DND-41 (cell line): ENCODE measurements at regions not wholly inside any gene's neighbourhood (a gene's known extent, or its start where the extent isn't known, plus 50 kb on each side); places are given as distances from the start of the nearest gene placed in this dataset.

Experiments used
- ATAC-seq: fragments of 200-7000 bp; cut with Tn5 transposase; 3 replicates; pipeline ENCODE4 v1.9.1; 2021; ENCODE audit warnings: low read depth; ENCODE audit not compliant: insufficient read depth
- DNase-seq: peaks from one replicate; pipeline ENCODE4 v3.0.0-alpha.2; 2020
- H2AFZ ChIP-seq: 2 replicates; pipeline ENCODE4 v1.6.0; 2012; ENCODE audit warnings: low read depth, low read length
- H3K27ac ChIP-seq: 2 replicates; pipeline ENCODE4 v1.5.1; 2012; ENCODE audit warnings: low read length, inconsistent platforms
- H3K27me3 ChIP-seq: fragments of 200-600 bp; sonication (generic); 2 replicates; pipeline ENCODE4 v1.6.0; 2012; ENCODE audit warnings: low read length, mild to moderate bottlenecking, inconsistent platforms; ENCODE audit not compliant: insufficient read depth, poor library complexity
- H3K36me3 ChIP-seq: 2 replicates; pipeline ENCODE4 v1.5.1; 2012; ENCODE audit warnings: low read length, inconsistent platforms; ENCODE audit not compliant: insufficient read depth
- H3K4me1 ChIP-seq: 2 replicates; pipeline ENCODE4 v1.5.1; 2012; ENCODE audit warnings: mild to moderate bottlenecking, low read length; ENCODE audit not compliant: insufficient read depth
- H3K4me2 ChIP-seq: 2 replicates; pipeline ENCODE4 v1.6.0; 2012; ENCODE audit warnings: mild to moderate bottlenecking, moderate library complexity, low read length, inconsistent platforms; ENCODE audit not compliant: insufficient read depth
- H3K4me3 ChIP-seq, 2 experiments: fragments of 200-600 bp in 1 of 2; shearing (Covaris generic) in 1 of 2; 2 replicates each; pipeline ENCODE4 v1.5.1; 2012 to 2016; ENCODE audit warnings: inconsistent platforms in 2 of 2, low read length in 2 of 2, mild to moderate bottlenecking in 2 of 2, low read depth in 1 of 2, moderate library complexity in 1 of 2
- H3K79me2 ChIP-seq: 2 replicates; pipeline ENCODE4 v1.6.0; 2012; ENCODE audit warnings: low read length, inconsistent platforms; ENCODE audit not compliant: insufficient read depth
- H3K9ac ChIP-seq: 2 replicates; pipeline ENCODE4 v1.6.0; 2012; ENCODE audit warnings: low read depth, mild to moderate bottlenecking, inconsistent platforms, low read length, moderate library complexity
- H3K9me3 ChIP-seq: 2 replicates; pipeline ENCODE4 v1.5.1; 2012; ENCODE audit warnings: low read length, moderate library complexity, mild to moderate bottlenecking, inconsistent platforms; ENCODE audit not compliant: insufficient read depth, severe bottlenecking
- H4K20me1 ChIP-seq: 2 replicates; pipeline ENCODE4 v1.6.0; 2012; ENCODE audit warnings: low read length; ENCODE audit not compliant: insufficient read depth
- EZH2 ChIP-seq: IDR thresholded peaks from 3 replicates; pipeline ENCODE4 v1.6.1; 2012; ENCODE audit warnings: borderline replicate concordance, low read depth, mild to moderate bottlenecking, moderate library complexity, low read length, inconsistent platforms; ENCODE audit not compliant: severe bottlenecking
- TF ChIP-seq, protein P1 (sequence below): IDR thresholded peaks from 2 replicates; pipeline ENCODE4 v1.5.1; 2012; ENCODE audit warnings: borderline replicate concordance, low read length, moderate library complexity, mild to moderate bottlenecking; ENCODE audit not compliant: poor library complexity, severe bottlenecking; ENCODE audit errors: extremely low read depth

DNA sequence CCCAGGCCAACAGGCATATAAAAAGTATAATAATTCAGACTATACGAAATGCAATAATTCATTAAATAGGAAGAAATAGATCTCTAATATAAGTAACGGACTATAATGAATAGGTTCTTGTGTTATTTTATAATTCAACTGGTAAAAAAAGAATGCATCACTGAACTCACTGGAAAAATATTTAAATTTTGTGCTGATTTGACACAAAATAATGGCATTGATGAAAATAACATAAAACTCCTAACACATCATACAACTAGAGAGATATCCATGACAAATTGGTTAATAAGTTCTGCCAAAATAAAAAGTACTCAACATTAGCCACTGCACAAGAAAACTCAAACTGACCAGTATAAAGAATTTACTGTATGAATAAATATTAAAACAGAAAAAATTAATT, 57.1 kb upstream of the RAB4A start:
- H3K27ac ChIP-seq: no peak overlapping the region
- no peaks in the 10 kb centered on the region for H3K79me2 ChIP-seq
- DNase-seq: no peak
- no peaks in the 10 kb centered on the region for H3K9me3 ChIP-seq
- H3K4me1 ChIP-seq: no peaks in the 10 kb centered on the region
- no peak overlapping the region for H2AFZ ChIP-seq
- H3K27me3 ChIP-seq: peaks cover 6% of the 10 kb centered on the region
- no peak overlapping the region for H3K9ac ChIP-seq
- TF ChIP-seq EZH2: no peak
- TF ChIP-seq, protein P1, sequence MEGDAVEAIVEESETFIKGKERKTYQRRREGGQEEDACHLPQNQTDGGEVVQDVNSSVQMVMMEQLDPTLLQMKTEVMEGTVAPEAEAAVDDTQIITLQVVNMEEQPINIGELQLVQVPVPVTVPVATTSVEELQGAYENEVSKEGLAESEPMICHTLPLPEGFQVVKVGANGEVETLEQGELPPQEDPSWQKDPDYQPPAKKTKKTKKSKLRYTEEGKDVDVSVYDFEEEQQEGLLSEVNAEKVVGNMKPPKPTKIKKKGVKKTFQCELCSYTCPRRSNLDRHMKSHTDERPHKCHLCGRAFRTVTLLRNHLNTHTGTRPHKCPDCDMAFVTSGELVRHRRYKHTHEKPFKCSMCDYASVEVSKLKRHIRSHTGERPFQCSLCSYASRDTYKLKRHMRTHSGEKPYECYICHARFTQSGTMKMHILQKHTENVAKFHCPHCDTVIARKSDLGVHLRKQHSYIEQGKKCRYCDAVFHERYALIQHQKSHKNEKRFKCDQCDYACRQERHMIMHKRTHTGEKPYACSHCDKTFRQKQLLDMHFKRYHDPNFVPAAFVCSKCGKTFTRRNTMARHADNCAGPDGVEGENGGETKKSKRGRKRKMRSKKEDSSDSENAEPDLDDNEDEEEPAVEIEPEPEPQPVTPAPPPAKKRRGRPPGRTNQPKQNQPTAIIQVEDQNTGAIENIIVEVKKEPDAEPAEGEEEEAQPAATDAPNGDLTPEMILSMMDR: no peak
- H3K4me3 ChIP-seq: no peak overlapping the region
- no peak for ATAC-seq
- H3K4me2 ChIP-seq: no peak overlapping the region
- no peaks in the 10 kb centered on the region for H3K36me3 ChIP-seq
- no peaks in the 10 kb centered on the region for H4K20me1 ChIP-seq

DNA sequence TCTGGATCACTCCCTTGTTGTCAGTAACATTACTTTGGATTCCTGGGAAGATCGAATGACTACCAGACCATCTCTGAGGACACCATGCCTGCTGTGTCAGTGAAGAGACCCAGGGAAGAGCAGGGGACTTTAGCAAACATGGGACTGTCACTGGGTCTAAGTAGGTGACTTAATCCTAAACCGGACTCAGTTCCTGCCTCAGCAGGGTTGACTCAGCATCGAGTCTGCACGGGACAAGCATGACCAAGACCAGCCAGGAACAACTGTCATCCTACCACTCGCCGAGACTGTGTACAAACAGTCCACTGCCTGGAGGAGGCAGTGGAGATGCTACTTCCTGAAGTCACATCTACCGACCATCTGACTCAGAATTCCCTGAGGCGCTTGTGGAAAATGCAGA, 53.2 kb upstream of the RAB4A start:
- no peak for DNase-seq
- no peak overlapping the region for H3K4me2 ChIP-seq
- ATAC-seq: no peak
- H3K36me3 ChIP-seq: no peaks in the 10 kb centered on the region
- no peaks in the 10 kb centered on the region for H3K4me1 ChIP-seq
- no peaks in the 10 kb centered on the region for H3K9me3 ChIP-seq
- peaks cover 9% of the 10 kb centered on the region for H3K27me3 ChIP-seq
- H4K20me1 ChIP-seq: no peaks in the 10 kb centered on the region
- H2AFZ ChIP-seq: no peak overlapping the region
- TF ChIP-seq EZH2: no peak
- TF ChIP-seq, protein P1: no peak
- no peak overlapping the region for H3K27ac ChIP-seq
- no peak overlapping the region for H3K4me3 ChIP-seq
- H3K9ac ChIP-seq: no peak overlapping the region
- no peaks in the 10 kb centered on the region for H3K79me2 ChIP-seq

DNA sequence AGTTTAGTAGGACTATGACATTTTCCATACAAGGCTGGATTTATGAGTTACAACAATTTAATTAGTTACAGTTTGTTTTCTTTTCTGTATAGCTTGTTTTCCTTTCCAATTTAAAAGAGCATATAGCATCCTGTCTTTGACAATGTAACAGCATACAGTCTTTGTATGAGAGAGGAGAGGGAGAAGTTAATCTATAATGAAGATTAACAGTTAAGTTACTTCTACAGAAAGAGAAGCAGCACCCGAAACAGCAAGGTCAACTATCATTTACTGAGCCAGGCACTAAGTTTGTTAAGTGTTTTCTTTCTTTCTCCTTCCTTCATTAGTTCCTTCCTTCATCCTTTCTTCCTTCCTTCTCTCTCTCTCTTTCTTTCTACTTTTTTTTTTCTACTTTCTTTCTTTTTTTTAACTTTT, 52.3 kb upstream of the RAB4A start:
- Histone ChIP-seq H3K4me2 (no peak overlapping the region), H3K27me3 (peaks cover 9% of the 10 kb centered on the region), H3K9me3 (no peaks in the 10 kb centered on the region), H4K20me1 (no peaks in the 10 kb centered on the region), H3K4me3 (no peak overlapping the region), H3K4me1 (no peaks in the 10 kb centered on the region), H3K79me2 (no peaks in the 10 kb centered on the region), H2AFZ (no peak overlapping the region), H3K36me3 (no peaks in the 10 kb centered on the region), H3K27ac (no peak overlapping the region), H3K9ac (no peak overlapping the region)
- ATAC-seq (no peak), DNase-seq (no peak)
- TF ChIP-seq, protein P1: no peak
- TF ChIP-seq EZH2: no peak
